ES-I3 (cell line): ENCODE measurements at regions not wholly inside any gene's neighbourhood (a gene's known extent, or its start where the extent isn't known, plus 50 kb on each side); places are given as distances from the start of the nearest gene placed in this dataset.
"Not testable (repeated sequence)": the region's sequence is repeated elsewhere in the genome, so short reads cannot be mapped to it uniquely, and the experiment has no call there.

Experiments
- H3K36me3 ChIP-seq: 2 replicates; pipeline ENCODE4 v1.6.1; 2013; ENCODE audit warnings: mild to moderate bottlenecking, low read length, control low read depth, moderate library complexity; ENCODE audit not compliant: insufficient read depth
- H3K4me1 ChIP-seq: 2 replicates; pipeline ENCODE4 v1.6.1; 2013; ENCODE audit warnings: mild to moderate bottlenecking, control low read depth, low read length; ENCODE audit not compliant: insufficient read depth
- H3K9ac ChIP-seq: 2 replicates; pipeline ENCODE4 v1.6.1; 2013; ENCODE audit warnings: low read depth, mild to moderate bottlenecking, low read length, moderate library complexity
- H3K9me3 ChIP-seq: 2 replicates; pipeline ENCODE4 v1.6.1; 2013; ENCODE audit warnings: mild to moderate bottlenecking, low read length, moderate library complexity; ENCODE audit not compliant: control insufficient read depth, insufficient read depth

DNA sequence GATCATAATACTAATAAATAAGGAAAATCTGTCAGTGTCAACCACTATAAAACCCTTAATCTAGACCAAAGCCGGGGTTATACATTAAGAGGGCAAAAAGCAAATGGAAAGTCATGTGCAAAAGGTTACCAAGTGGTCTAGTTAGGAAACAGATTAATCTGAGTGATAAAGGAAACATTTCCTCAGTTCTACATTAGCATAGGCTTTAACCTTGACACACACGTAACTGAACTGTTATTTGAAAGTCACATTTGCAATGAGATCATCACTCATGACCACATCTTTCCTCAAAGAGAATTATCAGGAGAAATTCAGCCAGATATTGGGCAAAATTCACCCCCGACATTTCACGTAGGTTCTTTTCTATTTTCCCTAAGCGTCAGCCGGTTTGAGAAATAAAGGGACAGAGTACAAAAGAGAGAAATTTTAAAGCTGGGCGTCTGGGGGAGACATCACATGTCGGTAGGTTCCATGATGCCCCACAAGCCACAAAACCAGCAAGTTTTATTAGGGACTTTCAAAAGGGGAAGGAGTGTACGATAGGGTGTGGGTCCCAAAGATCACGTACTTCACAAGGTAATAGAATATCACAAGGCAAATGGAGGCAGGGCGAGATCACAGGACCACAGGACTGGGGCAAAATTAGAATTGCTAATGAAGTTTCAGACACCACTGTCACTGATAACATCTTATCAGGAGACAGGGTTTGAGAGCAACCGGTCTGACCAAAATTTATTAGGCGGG lies 76.8 kb upstream of the DST start:
- not testable (repeated sequence) for H3K9ac ChIP-seq, H3K36me3 ChIP-seq
- Histone ChIP-seq H3K4me1 (peaks cover 36% of the 10 kb centered on the region), H3K9me3 (peaks cover 16% of the 10 kb centered on the region)

DNA sequence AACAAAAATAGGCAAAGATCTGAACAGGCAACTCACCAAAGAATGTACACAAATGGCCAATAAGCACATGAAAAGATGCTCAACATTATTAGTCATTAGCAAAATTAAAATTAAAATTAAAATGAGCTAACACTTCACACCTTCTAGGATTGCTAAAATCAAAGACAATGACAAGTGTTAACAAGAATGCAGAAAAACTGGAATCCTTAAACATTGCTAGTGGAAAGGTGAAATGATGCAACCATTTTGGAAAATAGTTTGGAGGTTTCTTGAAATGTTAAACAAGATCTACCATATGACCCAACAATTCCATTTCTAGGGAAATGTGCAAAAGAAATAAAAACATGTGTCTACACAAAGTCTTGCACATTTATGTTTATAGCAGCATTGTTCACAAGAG lies 75.5 kb upstream of the DST start:
- H3K9me3 ChIP-seq, result peaks cover 16% of the 10 kb centered on the region
- H3K4me1 ChIP-seq, result peaks cover 44% of the 10 kb centered on the region
- no peaks in the 10 kb centered on the region for H3K36me3 ChIP-seq
- no peak overlapping the region for H3K9ac ChIP-seq

DNA sequence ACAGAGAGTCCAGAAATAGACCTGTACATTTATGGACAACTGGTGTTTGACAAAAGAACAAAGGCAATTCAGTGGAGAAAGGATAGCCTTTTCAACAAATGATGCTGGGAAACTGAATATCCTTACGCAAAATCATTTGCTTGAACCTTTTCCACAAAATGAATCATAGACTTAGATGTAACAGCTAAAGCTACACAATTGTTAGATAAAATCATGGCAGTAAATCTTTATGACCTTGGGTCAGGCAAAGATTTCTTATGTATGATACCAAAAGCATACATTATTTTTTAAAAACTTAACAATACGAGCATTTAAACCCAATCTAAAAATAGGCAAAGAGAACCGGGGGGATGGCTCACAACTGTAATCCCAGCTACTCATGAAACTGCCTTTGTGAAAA lies 73.5 kb upstream of the DST start:
- Histone ChIP-seq H3K4me1 (peaks cover 50% of the 10 kb centered on the region), H3K36me3 (no peaks in the 10 kb centered on the region), H3K9me3 (peaks cover 10% of the 10 kb centered on the region; the same call in 1 of the 2 replicates), H3K9ac (no peak overlapping the region)

DNA sequence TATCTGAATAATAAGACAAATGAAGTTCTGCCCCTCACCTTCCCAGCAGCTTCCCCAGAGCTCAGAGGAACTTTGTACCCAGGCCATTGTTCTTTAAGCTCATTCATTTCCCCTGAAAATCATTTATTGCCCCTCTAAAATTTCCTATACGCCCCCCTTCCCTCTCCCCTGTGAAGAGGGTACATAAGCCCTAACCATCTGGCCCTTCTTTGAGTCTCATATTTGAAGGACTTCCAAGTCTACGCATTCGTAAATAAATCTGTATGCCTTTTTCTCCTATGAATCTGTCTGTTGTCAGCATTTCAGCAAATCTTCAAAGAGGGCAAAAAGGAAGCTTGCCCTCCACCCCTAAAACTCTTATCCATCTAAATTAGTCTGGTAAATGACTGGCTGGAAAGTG lies 73.1 kb upstream of the DST start:
- Histone ChIP-seq H3K9ac (no peak overlapping the region), H3K9me3 (0 out of 2 replicates have a peak, but pooled peaks cover 10% of the 10 kb centered on the region), H3K36me3 (no peaks in the 10 kb centered on the region), H3K4me1 (peaks cover 50% of the 10 kb centered on the region)

DNA sequence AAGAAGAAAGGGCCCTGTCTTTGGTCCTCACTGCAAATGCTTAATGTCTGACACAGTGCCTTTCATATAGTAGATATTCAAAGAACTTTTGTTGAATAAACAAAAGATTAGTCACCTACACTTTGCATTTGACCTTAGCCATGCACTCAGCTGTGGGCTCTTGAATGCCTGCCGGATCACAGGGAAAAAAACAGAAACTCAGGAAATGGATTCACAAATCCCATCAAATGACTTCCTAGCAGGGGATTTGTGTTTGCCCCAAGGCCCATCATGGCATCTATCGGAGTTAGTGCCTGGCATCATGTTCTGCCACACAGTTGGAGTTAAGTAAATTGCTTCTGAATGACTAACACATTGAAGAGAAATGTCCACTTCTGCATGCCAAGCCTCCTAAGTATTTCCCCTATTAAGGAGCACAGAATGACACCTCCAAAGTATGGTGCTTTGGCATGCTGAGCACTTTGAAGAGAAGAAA lies 72.3 kb upstream of the DST start:
- H3K9me3 ChIP-seq, result 0 out of 2 replicates have a peak, but pooled peaks cover 10% of the 10 kb centered on the region
- no peaks in the 10 kb centered on the region for H3K36me3 ChIP-seq
- H3K4me1 ChIP-seq, result peaks cover 52% of the 10 kb centered on the region
- H3K9ac ChIP-seq, result no peak overlapping the region

DNA sequence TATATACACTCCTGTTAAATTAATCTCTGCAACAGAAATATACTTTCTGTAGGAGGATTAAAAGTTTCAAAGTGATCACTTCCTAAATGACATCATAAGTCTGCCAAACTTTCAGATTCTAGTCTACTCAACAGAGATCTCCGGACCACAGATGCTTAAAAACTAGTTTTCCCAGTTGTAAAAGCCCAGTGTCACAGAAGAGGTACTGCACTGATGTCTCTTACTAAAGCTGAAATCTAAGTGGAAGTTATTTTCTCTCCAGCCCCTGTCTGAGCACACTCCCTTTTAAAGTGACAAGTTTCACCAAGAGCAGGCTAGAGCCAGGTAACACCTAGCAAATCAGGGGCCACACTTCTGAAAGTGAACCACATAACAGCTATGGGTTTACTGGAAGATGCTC lies 71.6 kb upstream of the DST start:
- H3K4me1 ChIP-seq, result peaks cover 57% of the 10 kb centered on the region

DNA sequence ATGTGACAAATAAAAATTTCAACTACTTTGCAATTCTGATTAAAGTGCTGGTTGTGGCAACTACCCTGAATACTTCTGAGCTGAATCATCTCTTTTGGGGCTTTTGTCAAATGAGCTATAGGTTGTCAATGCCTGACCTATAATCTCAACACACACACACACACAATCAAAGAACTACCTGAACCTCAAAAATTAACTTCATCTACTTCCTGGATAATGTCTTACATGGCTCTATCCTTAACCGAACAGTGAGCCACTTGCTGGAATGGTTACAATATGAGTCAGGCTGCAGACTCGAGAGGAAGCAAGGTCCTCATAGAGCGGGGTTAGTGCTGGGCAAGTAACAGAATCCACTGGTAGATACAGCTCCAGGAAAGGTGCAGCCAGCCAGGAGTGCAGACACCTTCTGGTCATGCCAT lies 70.6 kb upstream of the DST start:
- H3K9ac ChIP-seq, result peak overlapping the region; percentile 8; the same call in 1 of the 2 replicates
- H3K36me3 ChIP-seq, result no peaks in the 10 kb centered on the region
- H3K4me1 ChIP-seq, result peaks cover 57% of the 10 kb centered on the region
- no peaks in the 10 kb centered on the region for H3K9me3 ChIP-seq

More for the DNA sequence above, 71.6 kb upstream of the DST start:
- Histone ChIP-seq H3K36me3 (no peaks in the 10 kb centered on the region), H3K9ac (no peak overlapping the region), H3K9me3 (0 out of 2 replicates have a peak, but pooled peaks cover 8% of the 10 kb centered on the region)

DNA sequence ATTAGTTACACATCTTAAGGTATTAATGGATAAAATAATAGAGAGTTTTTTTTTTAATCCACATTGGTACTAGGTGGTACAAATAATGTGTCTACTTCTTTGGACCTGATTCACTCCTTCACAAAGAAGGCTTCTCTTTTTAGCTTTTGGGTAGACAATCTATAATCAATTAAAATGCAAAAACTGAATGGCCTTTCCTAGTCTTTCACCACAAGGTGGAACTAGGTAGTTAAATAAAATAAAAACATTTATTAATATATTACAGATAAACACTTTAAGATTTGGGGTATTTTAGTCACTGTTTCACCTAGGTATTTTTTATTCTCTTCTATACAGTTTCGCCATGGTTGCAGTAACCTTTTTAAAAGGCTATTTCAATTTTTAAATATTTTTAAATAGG lies 68.3 kb upstream of the DST start:
- no peaks in the 10 kb centered on the region for H3K9me3 ChIP-seq
- H3K36me3 ChIP-seq, result no peaks in the 10 kb centered on the region
- H3K9ac ChIP-seq, result no peak overlapping the region
- peaks cover 45% of the 10 kb centered on the region for H3K4me1 ChIP-seq

DNA sequence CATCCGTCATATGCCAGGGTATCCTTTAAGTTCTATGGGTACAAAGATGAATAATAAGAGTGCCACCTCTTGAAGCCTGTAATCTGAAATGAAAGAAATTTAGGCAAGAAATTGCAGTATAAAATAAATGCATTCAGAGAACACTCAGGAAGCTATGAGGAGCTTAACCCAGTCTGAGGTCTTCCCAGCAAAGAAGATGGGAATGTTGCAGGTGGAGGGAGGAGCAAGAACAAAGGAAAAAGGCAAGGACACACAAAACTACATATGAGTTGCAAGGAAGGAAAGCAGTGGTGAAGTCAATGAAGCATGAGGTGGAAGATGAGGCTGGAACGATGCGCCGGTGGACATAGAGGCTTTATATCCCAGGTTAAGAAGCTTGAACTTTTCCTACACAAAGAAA lies 67.0 kb upstream of the DST start:
- Histone ChIP-seq H3K36me3 (no peaks in the 10 kb centered on the region), H3K9me3 (no peaks in the 10 kb centered on the region), H3K9ac (no peak overlapping the region), H3K4me1 (peaks cover 32% of the 10 kb centered on the region)

DNA sequence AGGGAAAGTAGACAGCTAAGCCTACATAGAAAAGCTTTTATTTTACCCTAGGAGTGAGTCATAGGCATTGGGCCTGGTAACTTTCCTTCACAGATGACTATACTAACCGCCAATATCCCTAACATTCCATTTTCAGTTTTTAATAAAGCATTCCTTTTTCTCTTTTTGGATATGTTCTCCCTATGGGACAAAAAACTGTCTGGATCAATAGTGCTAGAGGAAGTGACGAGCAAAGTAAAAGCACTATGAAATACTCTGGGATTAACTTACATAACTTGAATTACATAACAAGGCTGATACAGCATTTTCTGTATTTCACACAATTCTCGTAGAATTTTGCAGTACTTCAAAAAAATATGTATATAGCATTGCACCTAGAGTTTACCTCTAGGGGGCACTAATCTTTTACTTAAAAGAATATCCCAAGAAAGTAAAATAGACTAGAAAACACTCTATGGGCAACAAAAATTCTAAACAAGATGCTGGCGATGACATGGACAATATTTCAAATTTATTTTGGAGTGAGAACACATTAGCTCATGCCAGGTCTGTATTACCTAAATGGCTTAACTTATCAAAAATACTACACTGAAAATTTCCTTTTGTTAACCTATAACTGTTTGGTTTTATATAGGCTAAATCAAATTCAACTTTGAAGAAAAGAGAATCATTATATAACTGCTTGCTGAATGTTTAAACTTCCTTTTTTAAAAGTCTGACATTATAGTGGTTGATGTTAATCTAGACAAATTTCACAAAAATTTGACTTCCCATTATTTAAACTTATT lies 66.3 kb upstream of the DST start:
- H3K9me3 ChIP-seq, result no peaks in the 10 kb centered on the region
- H3K4me1 ChIP-seq, result peaks cover 26% of the 10 kb centered on the region
- H3K36me3 ChIP-seq, result no peaks in the 10 kb centered on the region
- no peak overlapping the region for H3K9ac ChIP-seq

DNA sequence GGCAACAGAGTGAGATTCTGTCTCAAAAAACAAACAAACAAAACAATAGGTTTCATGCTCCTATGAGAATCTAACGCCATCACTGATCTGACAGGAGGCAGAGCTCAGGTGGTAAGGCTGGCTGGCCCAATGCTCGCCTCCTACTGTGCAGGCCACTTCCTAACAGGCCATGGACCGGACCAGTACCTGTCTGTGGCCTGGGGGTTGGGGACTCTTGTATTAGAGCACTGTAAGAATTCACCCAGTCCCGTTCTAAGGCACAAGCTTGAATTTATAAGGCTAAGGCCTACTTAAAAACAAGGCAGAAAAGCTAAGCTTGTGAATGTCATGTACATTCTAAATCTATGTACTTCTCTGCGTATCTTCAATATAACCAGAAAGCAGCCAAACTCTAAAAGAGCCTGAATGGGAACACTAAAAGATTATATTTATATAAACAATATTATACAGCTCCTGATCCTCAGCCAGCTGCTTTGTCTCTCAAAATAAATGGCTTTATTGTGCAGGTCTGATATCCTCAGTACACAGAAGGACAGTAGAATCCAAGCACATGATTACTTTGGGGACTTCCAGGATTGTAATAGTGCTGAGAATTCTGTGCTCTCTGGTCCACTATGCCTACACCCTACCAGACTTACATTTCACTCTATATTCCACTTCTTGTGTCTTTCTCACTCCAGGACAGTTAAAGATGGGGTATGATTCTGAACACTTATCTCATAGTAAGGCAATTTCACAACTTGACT lies 64.5 kb upstream of the DST start:
- H3K9ac ChIP-seq, result no peak overlapping the region
- peaks cover 12% of the 10 kb centered on the region for H3K4me1 ChIP-seq
- no peaks in the 10 kb centered on the region for H3K36me3 ChIP-seq
- H3K9me3 ChIP-seq, result no peaks in the 10 kb centered on the region

DNA sequence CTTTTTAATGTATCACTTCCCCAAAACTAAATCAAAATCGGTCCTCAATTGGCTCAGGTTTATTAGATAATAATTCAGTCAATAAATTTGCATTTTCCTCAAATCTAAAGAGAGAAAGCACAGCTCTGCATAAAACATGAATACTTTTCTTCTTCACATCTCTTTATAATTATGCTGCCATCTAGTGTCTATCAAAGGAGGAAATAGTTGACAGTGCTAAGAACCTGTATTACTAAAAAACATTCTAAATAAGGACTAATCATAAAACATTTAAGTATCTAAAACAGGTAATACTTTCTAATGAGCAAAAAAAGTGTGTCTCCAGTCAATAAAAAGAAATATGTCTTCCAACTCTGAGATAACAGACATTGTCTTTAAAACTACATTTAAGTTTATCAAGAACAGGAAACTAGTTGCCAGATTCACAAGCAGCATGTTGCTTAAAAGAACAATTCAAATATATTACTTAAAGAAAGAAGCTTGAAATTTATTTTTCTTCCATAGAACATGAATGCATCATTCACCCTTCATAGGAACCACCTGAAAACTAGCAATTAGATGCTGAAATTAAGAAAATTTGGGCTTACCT lies 56.5 kb upstream of the DST start:
- no peaks in the 10 kb centered on the region for H3K36me3 ChIP-seq
- no peaks in the 10 kb centered on the region for H3K9me3 ChIP-seq
- H3K4me1 ChIP-seq, result no peaks in the 10 kb centered on the region
- no peak overlapping the region for H3K9ac ChIP-seq

DNA sequence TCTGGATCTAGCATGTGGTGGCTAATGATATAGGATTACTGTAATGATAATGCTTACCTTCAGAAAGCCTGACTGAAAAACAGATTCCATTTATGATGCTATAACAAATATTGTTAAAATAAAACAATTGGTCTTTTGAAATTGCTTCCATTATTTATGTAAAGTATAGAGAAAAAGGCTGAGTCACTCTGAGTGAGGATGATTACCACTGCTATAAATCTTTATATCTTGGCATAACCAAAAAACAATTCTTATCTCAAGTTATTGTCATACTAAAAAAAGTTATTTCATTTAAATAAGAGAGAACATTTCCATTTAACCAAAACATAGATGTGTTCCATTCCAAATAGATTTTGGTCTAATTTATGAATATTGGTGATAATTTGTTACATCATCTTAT lies 53.0 kb upstream of the DST start:
- peaks cover 8% of the 10 kb centered on the region for H3K4me1 ChIP-seq
- H3K36me3 ChIP-seq, result no peaks in the 10 kb centered on the region
- no peaks in the 10 kb centered on the region for H3K9me3 ChIP-seq
- no peak overlapping the region for H3K9ac ChIP-seq

DNA sequence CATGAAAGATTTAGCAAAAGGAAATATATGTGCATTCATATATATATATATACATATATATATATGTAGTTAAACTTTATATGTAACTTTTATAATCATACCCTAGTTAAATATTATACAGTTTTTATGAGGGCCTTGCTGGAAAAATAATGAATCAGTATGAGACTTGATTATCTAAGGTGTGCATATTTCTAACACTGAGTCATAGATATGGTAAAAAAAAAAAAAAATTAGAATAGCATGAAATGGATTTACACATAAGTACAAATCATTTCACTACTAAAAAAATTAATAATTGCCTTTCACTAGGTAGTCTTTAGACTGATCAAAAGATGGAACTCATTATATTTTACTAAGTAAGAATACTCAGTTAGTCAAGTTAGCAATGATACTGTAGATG lies 51.3 kb upstream of the DST start:
- Histone ChIP-seq H3K9ac (no peak overlapping the region), H3K4me1 (peaks cover 14% of the 10 kb centered on the region), H3K9me3 (no peaks in the 10 kb centered on the region), H3K36me3 (no peaks in the 10 kb centered on the region)
